ENCODE measurements at regions not wholly inside any gene's neighbourhood (a gene's known extent, or its start where the extent isn't known, plus 50 kb on each side); places are given as distances from the start of the nearest gene placed in this dataset.

GRCh38 chr4:94135701-94136100 lies 72.0 kb upstream of the SMARCAD1 start:
- TF ChIP-seq CTCF (IDR thresholded peaks at IDR 0.05; ENCODE audit: low read depth, low read length) (no peak), POLR2A (IDR thresholded peaks at IDR 0.05; ENCODE audit: extremely low read depth, insufficient read length) (no peak)

Data from NB4 (cell line).